Caco-2 (cell line): ENCODE measurements at regions not wholly inside any gene's neighbourhood (a gene's known extent, or its start where the extent isn't known, plus 50 kb on each side); places are given as distances from the start of the nearest gene placed in this dataset.

Experiments used
- BruUV-seq: library from RNA; stranded (reverse); fragments of 400-500 nt; replicated peaks from 2 replicates; lab custom pipeline; 2021; lab: Mats Ljungman, UMichigan
- CTCF ChIA-PET: fragments of 300-600 bp; sonication (Branson Sonifier 250); formaldehyde crosslinking; loops from one replicate; lab custom pipeline; 2022; ENCODE audit warnings: antibody characterized with exemption; lab: Charles Lee
- POLR2A ChIA-PET: fragments of 300-600 bp; sonication (Branson Sonifier 250); formaldehyde crosslinking; loops from one replicate; lab custom pipeline; 2022; ENCODE audit warnings: antibody characterized with exemption; lab: Charles Lee
- DNase-seq, 2 experiments: peaks; one replicate each; pipeline versions ENCODE4 v3.0.0 to v3.0.0-alpha.2; 2020 to 2022
- H3K27me3 ChIP-seq: replicated peaks from 2 replicates; pipeline ENCODE4 v1.6.0; 2011; ENCODE audit warnings: low read length; ENCODE audit not compliant: control insufficient read depth, insufficient read depth
- H3K36me3 ChIP-seq: 2 replicates; pipeline ENCODE4 v1.5.1; 2011; ENCODE audit warnings: low read length; ENCODE audit not compliant: control insufficient read depth, insufficient read depth
- H3K4me1 ChIP-seq: fragments of 250-450 bp; sonication (Bioruptor Pico); 2 replicates; pipeline ENCODE4 v1.5.1; 2020; ENCODE audit warnings: mild to moderate bottlenecking
- H3K4me3 ChIP-seq: 2 replicates; pipeline ENCODE4 v1.5.1; 2011; ENCODE audit warnings: low read depth, mild to moderate bottlenecking, control low read depth, low read length
- H3K9me3 ChIP-seq: fragments of 250-450 bp; sonication (Bioruptor Pico); 2 replicates; pipeline ENCODE4 v1.5.1; 2020; ENCODE audit warnings: mild to moderate bottlenecking, moderate library complexity
- H3K27ac Mint-ChIP-seq: one replicate; pipeline ENCODE4 v1.8.0; 2022; ENCODE audit warnings: mixed read lengths; ENCODE audit not compliant: unreplicated experiment
- H3K27me3 Mint-ChIP-seq: one replicate; pipeline ENCODE4 v1.8.0; 2022; ENCODE audit warnings: mixed read lengths; ENCODE audit not compliant: insufficient read depth, unreplicated experiment
- H3K36me3 Mint-ChIP-seq: one replicate; pipeline ENCODE4 v1.8.0; 2022; ENCODE audit warnings: mild to moderate bottlenecking, mixed read lengths; ENCODE audit not compliant: insufficient read depth, unreplicated experiment
- H3K4me1 Mint-ChIP-seq: one replicate; pipeline ENCODE4 v1.8.0; 2022; ENCODE audit warnings: low read depth, mixed read lengths; ENCODE audit not compliant: unreplicated experiment
- H3K4me3 Mint-ChIP-seq: one replicate; pipeline ENCODE4 v1.8.0; 2022; ENCODE audit warnings: mild to moderate bottlenecking, moderate library complexity, mixed read lengths; ENCODE audit not compliant: unreplicated experiment
- H3K9me3 Mint-ChIP-seq: one replicate; pipeline ENCODE4 v1.8.0; 2022; ENCODE audit warnings: mixed read lengths; ENCODE audit not compliant: unreplicated experiment
- intact Hi-C: fragments of 100-400 bp; cut with micrococcal nuclease; formaldehyde crosslinking; loops from one replicate; pipeline ENCODE4 v1.10.0; 2022; ENCODE audit not compliant: unreplicated experiment
- TF ChIP-seq, protein P1 (sequence below), 2 experiments: fragments of 200-600 bp in 1 of 2; IDR thresholded peaks; 1 replicate in 1 of 2; 2 replicates in 1 of 2; pipeline versions ENCODE4 v1.5.1 to v1.8.0; 2011 to 2022; ENCODE audit warnings: antibody characterized with exemption in 1 of 2, control low read depth in 1 of 2, inconsistent platforms in 1 of 2, low read depth in 1 of 2, low read length in 1 of 2, mild to moderate bottlenecking in 1 of 2, moderate library complexity in 1 of 2; ENCODE audit not compliant: insufficient read depth in 1 of 2, severe bottlenecking in 1 of 2, unreplicated experiment in 1 of 2

DNA sequence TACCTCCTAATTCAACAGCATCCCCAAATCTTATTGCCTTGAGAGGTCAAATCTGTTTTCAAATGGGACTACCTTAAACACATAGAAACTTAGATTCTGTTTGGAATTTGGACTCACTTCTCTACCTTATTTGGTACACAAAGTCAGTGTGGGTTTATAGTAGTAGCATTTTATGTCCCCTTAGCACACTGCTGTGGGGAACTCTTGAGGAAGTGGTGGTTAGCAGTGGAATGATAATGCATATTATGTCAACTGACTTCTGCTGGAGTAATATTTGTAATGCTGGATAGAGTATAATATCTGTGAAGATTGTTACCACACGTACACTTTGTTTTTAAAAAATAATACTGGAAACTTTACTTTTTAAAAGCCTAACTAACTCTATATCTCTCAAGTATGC, 386.3 kb downstream of the NDFIP2 start:
- no peaks in the 10 kb centered on the region for H3K27me3 Mint-ChIP-seq
- Histone ChIP-seq H3K4me3 (no peak overlapping the region), H3K9me3 (no peaks in the 10 kb centered on the region), H3K4me1 (peaks cover 57% of the 10 kb centered on the region), H3K27me3 (no peaks in the 10 kb centered on the region), H3K36me3 (no peaks in the 10 kb centered on the region)
- H3K36me3 Mint-ChIP-seq, result peaks cover 7% of the 10 kb centered on the region
- TF ChIP-seq, protein P1, sequence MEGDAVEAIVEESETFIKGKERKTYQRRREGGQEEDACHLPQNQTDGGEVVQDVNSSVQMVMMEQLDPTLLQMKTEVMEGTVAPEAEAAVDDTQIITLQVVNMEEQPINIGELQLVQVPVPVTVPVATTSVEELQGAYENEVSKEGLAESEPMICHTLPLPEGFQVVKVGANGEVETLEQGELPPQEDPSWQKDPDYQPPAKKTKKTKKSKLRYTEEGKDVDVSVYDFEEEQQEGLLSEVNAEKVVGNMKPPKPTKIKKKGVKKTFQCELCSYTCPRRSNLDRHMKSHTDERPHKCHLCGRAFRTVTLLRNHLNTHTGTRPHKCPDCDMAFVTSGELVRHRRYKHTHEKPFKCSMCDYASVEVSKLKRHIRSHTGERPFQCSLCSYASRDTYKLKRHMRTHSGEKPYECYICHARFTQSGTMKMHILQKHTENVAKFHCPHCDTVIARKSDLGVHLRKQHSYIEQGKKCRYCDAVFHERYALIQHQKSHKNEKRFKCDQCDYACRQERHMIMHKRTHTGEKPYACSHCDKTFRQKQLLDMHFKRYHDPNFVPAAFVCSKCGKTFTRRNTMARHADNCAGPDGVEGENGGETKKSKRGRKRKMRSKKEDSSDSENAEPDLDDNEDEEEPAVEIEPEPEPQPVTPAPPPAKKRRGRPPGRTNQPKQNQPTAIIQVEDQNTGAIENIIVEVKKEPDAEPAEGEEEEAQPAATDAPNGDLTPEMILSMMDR (IDR thresholded peaks at IDR 0.05; ENCODE audit: insufficient read depth in 1 of 2, low read depth in 1 of 2, low read length in 1 of 2, severe bottlenecking in 1 of 2, unreplicated experiment in 1 of 2), result no peak
- DNase-seq, result no peak
- CTCF ChIA-PET, result no interaction called here
- no TSS peak for BruUV-seq
- no peak overlapping the region for H3K4me3 Mint-ChIP-seq
- H3K4me1 Mint-ChIP-seq, result peaks cover 54% of the 10 kb centered on the region
- H3K9me3 Mint-ChIP-seq, result no peaks in the 10 kb centered on the region
- intact Hi-C loops, result loop anchor here (2.0 kb wide), 1 partner anchor 20 kb away; no protein-coding TSS in a partner anchor
- peak overlapping the region; percentile 54 for H3K27ac Mint-ChIP-seq
- POLR2A ChIA-PET, result no interaction called here

DNA sequence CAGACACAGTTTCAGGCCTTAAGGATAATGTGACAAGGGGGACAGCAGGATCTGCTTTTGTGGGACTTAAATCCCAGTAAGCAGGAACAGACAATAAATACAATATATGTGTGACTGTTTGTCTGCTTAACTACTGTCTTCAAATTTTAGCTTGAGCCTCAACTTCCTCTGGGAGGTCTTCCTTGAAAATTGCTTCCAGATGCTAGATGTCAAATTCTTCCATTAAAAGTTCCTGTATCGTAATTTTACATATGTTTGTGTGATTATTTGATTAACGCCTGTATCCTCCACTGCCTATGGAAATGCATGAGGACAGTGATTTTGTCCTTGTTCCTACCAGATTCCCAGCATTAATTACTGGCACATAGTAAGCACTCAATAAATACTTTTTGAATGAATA, 385.5 kb downstream of the NDFIP2 start:
- H3K9me3 ChIP-seq, result no peaks in the 10 kb centered on the region
- ChIA-PET CTCF (no interaction called here), POLR2A (interaction anchor here (0.5 kb wide), 1 partner anchor 83 kb away, joined by 3 read pairs; no protein-coding TSS in a partner anchor)
- no peak overlapping the region for H3K4me3 Mint-ChIP-seq
- peaks cover 7% of the 10 kb centered on the region for H3K36me3 Mint-ChIP-seq
- H3K27me3 ChIP-seq, result no peaks in the 10 kb centered on the region
- intact Hi-C loops, result loop anchor here (2.0 kb wide), 1 partner anchor 20 kb away; no protein-coding TSS in a partner anchor
- H3K36me3 ChIP-seq, result no peaks in the 10 kb centered on the region
- no peak for DNase-seq
- no peaks in the 10 kb centered on the region for H3K9me3 Mint-ChIP-seq
- H3K27ac Mint-ChIP-seq, result peak overlapping the region; percentile 54
- BruUV-seq, result no TSS peak
- H3K27me3 Mint-ChIP-seq, result no peaks in the 10 kb centered on the region
- TF ChIP-seq, protein P1 (IDR thresholded peaks at IDR 0.05; ENCODE audit: insufficient read depth in 1 of 2, low read depth in 1 of 2, low read length in 1 of 2, severe bottlenecking in 1 of 2, unreplicated experiment in 1 of 2), result no peak
- H3K4me1 ChIP-seq, result peaks cover 63% of the 10 kb centered on the region
- H3K4me3 ChIP-seq, result no peak overlapping the region
- H3K4me1 Mint-ChIP-seq, result peaks cover 59% of the 10 kb centered on the region

DNA sequence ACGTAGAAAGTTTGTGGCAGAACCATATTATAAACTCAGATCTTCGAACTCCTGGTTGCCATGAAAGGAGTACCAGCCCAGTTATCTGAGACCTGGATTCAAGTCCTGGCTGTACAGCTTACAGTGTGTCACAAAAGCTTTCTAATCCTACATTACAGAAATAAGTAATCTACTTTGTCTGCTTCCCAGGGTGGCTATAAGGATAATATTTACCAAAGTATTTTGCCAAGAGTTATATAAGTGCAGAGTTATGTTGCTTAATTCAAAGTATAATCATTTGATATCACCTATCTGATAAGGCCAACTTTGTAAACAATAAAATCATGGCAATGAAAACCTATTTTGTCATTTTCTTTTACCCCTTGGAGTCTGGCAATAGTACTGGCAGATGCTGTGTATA, 381.6 kb downstream of the NDFIP2 start:
- ChIA-PET CTCF (no interaction called here), POLR2A (no interaction called here)
- Mint-ChIP-seq H3K4me3 (no peak overlapping the region), H3K36me3 (no peaks in the 10 kb centered on the region), H3K27me3 (no peaks in the 10 kb centered on the region), H3K27ac (peak overlapping the region; percentile 69), H3K9me3 (no peaks in the 10 kb centered on the region), H3K4me1 (peaks cover 50% of the 10 kb centered on the region)
- TF ChIP-seq, protein P1 (IDR thresholded peaks at IDR 0.05; ENCODE audit: insufficient read depth in 1 of 2, low read depth in 1 of 2, low read length in 1 of 2, severe bottlenecking in 1 of 2, unreplicated experiment in 1 of 2), result no peak
- no peaks in the 10 kb centered on the region for H3K36me3 ChIP-seq
- BruUV-seq, result no TSS peak
- intact Hi-C loops, result loop anchor here (5.0 kb wide), 3 partner anchors 50 to 165 kb away; no protein-coding TSS in a partner anchor
- no peak overlapping the region for H3K4me3 ChIP-seq
- H3K4me1 ChIP-seq, result peaks cover 45% of the 10 kb centered on the region
- DNase-seq, result no peak
- H3K9me3 ChIP-seq, result no peaks in the 10 kb centered on the region
- no peaks in the 10 kb centered on the region for H3K27me3 ChIP-seq
